Progenitor cell of endocrine pancreas (in vitro differentiated cells): ENCODE measurements at regions not wholly inside any gene's neighbourhood (a gene's known extent, or its start where the extent isn't known, plus 50 kb on each side); places are given as distances from the start of the nearest gene placed in this dataset.

ENCODE experiments used
- DNase-seq: peaks from one replicate; pipeline ENCODE4 v3.0.0; 2021; ENCODE audit warnings: low spot score; ENCODE audit not compliant: unreplicated experiment
- H3K27ac Mint-ChIP-seq: 2 replicates; pipeline ENCODE4 v1.8.0; 2021; ENCODE audit warnings: mild to moderate bottlenecking, moderate library complexity, mixed read lengths
- H3K27me3 Mint-ChIP-seq: 2 replicates; pipeline ENCODE4 v1.8.0; 2021; ENCODE audit warnings: mixed read lengths
- H3K36me3 Mint-ChIP-seq: 2 replicates; pipeline ENCODE4 v1.8.0; 2022; ENCODE audit warnings: mixed read lengths; ENCODE audit not compliant: insufficient read depth
- H3K4me1 Mint-ChIP-seq: 2 replicates; pipeline ENCODE4 v1.8.0; 2021; ENCODE audit warnings: low read depth, mixed read lengths
- H3K4me3 Mint-ChIP-seq: 2 replicates; pipeline ENCODE4 v1.8.0; 2021; ENCODE audit warnings: low read depth, mild to moderate bottlenecking, moderate library complexity, mixed read lengths
- H3K9me3 Mint-ChIP-seq: 2 replicates; pipeline ENCODE4 v1.8.0; 2021; ENCODE audit warnings: low read depth, mixed read lengths
- CTCF ChIP-seq: fragments of 200-600 bp; sonication (generic); IDR thresholded peaks from one replicate; pipeline ENCODE4 v1.5.0; 2021; ENCODE audit warnings: antibody characterized with exemption, mild to moderate bottlenecking; ENCODE audit not compliant: unreplicated experiment

- Mint-ChIP-seq H3K9me3 (no peaks in the 10 kb centered on the region), H3K36me3 (no peaks in the 10 kb centered on the region), H3K4me3 (no peak overlapping the region), H3K27me3 (peaks cover 76% of the 10 kb centered on the region), H3K4me1 (no peaks in the 10 kb centered on the region), H3K27ac (no peak overlapping the region)
- DNase-seq = no peak
- no peak for TF ChIP-seq CTCF
Observed at GRCh38 chr22:22404598-22405284, 103.8 kb downstream of the ZNF280B start.

GRCh38 chr22:22406445-22407027 lies 102.0 kb downstream of the ZNF280B start:
- no peak overlapping the region for H3K4me3 Mint-ChIP-seq
- peaks cover 76% of the 10 kb centered on the region for H3K27me3 Mint-ChIP-seq
- no peaks in the 10 kb centered on the region for H3K4me1 Mint-ChIP-seq
- no peak for TF ChIP-seq CTCF
- no peak overlapping the region for H3K27ac Mint-ChIP-seq
- no peak for DNase-seq
- no peaks in the 10 kb centered on the region for H3K36me3 Mint-ChIP-seq
- no peaks in the 10 kb centered on the region for H3K9me3 Mint-ChIP-seq

GRCh38 chr22:22407061-22407460 lies 101.5 kb downstream of the ZNF280B start:
- H3K4me1 Mint-ChIP-seq = no peaks in the 10 kb centered on the region
- H3K27me3 Mint-ChIP-seq = peaks cover 79% of the 10 kb centered on the region

GRCh38 chr22:22408269-22408668 lies 100.3 kb downstream of the ZNF280B start:
- H3K4me3 Mint-ChIP-seq = no peak overlapping the region
- TF ChIP-seq CTCF = no peak
- peaks cover 11% of the 10 kb centered on the region for H3K9me3 Mint-ChIP-seq
- no peaks in the 10 kb centered on the region for H3K36me3 Mint-ChIP-seq
- H3K4me1 Mint-ChIP-seq = no peaks in the 10 kb centered on the region
- no peak for DNase-seq
- peaks cover 87% of the 10 kb centered on the region for H3K27me3 Mint-ChIP-seq
- H3K27ac Mint-ChIP-seq = no peak overlapping the region

More at GRCh38 chr22:22407061-22407460, 101.5 kb downstream of the ZNF280B start:
- Mint-ChIP-seq H3K9me3 (peaks cover 2% of the 10 kb centered on the region), H3K4me3 (no peak overlapping the region), H3K27ac (peak overlapping the region; percentile 5), H3K36me3 (no peaks in the 10 kb centered on the region)
- DNase-seq = no peak
- TF ChIP-seq CTCF = no peak

GRCh38 chr22:22408731-22409696 lies 99.5 kb downstream of the ZNF280B start:
- Mint-ChIP-seq H3K27ac (no peak overlapping the region), H3K36me3 (no peaks in the 10 kb centered on the region), H3K9me3 (peaks cover 14% of the 10 kb centered on the region), H3K4me1 (no peaks in the 10 kb centered on the region), H3K4me3 (no peak overlapping the region), H3K27me3 (peaks cover 90% of the 10 kb centered on the region)
- DNase-seq = no peak
- peak; percentile 67 for TF ChIP-seq CTCF
